Hematopoietic multipotent progenitor cell treated with erythropoietin and hydrocortisone succinate and interleukin-3 and kit ligand, for 17 days (in vitro differentiated cells): ENCODE measurements at regions not wholly inside any gene's neighbourhood (a gene's known extent, or its start where the extent isn't known, plus 50 kb on each side); places are given as distances from the start of the nearest gene placed in this dataset.
A peak's percentile ranks its signal among the peaks of the same experiment; 100 is the strongest.

Experiments used
- DNase-seq: peaks from one replicate; pipeline ENCODE4 v3.0.0-alpha.2; 2015; ENCODE audit warnings: low spot score

DNA sequence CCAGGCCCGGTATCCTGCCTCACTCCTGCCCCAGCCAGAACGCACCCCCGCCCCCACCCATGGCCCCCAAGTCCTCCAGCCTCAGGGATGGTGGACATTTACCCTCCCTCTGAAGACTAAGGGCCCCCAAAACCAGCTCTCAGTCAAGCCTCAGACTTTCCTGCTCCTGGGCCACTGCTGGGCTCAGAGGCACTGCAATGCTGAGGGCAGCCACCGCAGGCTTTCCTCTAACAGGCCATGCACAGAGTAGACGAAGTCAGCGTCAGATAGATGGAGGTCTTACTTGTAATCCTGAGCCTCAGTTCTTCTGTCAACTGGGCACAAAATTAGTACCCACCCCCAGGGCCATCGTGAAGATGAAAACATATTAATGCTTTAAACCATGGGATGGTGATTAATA, 92.6 kb downstream of the TTC32 start:
- DNase-seq: no peak

DNA sequence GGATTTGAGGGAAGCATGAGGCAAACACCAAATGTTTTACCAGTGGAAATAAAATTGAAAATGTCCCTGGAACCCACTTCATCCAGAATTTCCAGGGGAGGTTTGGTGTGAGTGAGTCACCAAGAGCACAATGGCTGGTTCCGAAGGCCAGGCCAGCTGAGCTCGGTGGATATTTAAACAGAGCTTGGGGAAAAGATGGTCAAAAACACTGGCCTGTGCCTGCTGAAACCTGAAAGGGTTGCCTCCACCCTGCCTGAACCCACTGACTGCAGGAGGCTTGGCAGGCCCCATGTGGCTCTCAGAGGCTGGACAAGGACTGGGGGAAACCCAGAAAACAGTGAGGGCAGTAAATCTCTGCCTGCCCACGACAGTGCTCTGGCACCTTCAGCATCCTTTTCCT, 93.9 kb downstream of the TTC32 start:
- no peak for DNase-seq

DNA sequence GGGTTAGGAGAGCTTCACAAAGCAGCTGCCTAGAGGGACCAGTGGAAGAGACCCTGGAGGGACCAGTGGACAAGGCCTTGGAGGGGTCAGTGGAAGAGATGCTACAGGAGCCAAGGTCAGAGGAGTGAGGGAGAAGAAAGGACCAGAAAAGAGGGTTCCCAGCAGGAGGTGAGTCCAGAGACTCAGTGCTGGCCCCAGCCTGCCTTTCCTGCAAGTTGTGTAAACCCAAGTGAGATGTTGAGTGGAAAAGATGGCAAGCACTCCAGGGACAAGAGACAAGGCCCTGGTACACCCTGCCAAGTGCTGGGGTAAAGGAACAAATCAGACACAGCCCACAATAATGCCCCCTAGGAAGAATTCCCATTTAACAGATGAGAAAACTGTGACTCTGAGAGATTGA, 94.4 kb downstream of the TTC32 start:
- no peak for DNase-seq

DNA sequence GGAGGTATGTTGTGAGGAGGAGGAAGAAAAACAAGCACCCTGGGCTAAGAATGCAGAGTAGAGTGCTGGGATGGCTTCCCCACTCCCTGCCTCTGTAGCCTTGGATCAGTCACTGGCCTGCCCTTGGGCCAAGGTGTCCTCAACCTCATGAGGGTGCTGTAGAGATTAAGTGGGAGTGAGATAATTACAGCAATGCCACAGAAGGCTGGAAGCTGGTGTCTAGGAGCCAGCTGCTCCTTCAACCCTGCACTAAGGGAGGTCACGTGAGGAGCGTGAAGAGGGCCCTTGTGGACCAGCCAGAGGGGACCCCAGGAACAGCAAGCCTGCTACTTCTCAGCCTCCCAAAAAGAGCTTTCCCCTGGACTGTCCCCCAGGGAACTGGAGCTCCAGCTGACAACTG, 95.2 kb downstream of the TTC32 start:
- no peak for DNase-seq

DNA sequence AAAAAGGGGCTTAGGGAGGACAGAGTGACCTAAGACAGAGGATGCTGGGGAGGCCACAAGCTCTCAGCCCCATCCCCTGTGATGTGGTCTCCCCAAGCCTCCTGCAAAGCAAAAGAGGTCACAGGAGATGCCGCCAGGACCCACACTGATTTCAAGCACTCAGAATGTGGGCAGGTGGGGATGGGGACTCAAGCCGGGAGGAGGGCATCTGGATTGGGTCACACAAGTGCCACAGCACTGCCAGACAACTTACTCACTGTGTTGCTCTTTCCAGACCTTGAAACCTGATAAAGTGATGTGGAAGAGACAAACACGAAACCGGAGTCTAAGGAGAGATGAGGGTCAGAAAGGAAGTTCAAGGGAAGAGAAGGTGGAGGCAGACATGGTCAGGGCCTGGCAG, 95.7 kb downstream of the TTC32 start:
- DNase-seq: no peak

DNA sequence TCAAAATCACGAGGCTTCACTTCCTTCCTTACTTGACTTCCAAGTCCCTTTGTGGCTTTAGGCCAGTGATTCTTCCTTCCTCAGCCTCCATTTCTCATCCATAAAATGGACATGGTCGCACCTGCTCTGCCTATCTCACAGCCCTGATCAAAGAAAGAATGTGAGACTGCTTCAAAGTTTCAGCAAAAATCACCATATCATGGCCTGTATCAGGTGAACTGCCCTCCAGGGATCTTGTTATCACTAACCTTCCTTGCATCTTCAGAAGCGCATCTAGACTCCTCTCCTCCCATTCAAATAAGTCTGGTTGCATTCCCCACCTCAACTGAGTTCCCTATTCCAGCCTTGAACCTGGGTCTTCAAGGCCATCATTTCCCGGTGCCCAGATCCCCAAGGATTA, 96.5 kb downstream of the TTC32 start:
- no peak for DNase-seq

DNA sequence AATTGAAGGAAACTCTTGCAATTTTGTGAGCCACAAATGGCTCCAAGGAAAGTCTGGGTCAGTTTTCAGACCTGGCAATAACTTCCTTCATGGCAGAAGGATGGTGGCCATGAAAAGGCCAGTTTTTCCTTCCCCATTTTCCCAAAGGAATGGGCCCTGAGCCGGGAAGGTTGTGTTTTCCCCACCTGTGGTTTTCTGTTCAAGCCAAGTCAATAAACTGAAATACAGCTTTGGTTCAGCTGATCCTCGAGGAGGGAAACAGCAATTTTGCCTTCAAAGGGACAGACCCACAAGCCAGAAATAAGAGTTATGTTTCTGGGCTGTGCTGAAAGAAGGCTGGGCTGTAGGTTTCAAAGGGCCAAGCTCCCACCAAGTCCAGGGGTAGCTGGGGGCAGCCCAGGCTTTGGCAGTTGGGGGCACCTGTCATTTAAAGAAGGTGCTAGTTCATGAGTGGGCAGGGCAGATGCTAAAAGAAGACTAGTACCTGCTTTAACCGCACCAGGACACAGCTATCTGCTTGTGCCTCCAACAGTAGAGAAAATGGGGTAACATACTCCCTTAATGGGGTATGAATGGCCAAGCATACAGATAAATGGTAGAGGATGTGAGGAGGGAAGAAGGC, 97.0 kb downstream of the TTC32 start:
- DNase-seq: no peak

DNA sequence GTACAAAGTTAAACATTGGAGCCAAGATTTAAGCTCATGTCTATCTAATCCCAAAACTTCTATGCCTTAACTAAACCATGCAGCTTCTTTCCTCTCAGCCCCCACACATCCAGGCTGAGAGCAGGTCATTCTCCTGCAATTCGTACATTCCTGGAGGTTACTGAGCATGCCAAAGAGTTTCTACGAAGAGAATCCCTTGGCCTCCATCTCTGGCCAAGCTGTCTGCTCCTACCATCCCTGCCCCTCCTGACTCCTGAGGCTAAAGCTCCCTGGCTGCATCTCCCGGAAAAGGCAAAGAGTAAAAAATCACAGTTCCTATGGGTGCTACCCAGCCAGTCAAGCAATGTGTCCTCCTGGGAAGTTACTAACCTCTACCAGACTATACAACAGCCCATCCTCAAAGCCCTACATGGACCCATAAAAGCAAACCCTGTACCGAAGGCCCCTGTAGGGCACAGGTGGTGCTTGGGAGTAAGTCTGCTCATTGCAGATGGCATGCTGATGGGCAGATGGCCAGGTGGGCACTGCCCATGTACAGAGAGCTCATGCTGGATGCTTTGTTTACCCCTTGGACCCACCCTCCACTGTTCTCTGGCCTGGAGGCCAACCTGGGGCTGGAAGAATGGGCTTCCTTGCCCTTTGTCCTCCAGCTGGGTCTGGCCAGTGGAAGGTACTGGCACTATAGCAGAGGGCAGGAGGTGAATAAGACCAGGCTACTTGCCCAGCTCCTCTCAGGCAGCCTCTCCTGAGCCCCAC, 99.5 kb downstream of the TTC32 start:
- DNase-seq: no peak

DNA sequence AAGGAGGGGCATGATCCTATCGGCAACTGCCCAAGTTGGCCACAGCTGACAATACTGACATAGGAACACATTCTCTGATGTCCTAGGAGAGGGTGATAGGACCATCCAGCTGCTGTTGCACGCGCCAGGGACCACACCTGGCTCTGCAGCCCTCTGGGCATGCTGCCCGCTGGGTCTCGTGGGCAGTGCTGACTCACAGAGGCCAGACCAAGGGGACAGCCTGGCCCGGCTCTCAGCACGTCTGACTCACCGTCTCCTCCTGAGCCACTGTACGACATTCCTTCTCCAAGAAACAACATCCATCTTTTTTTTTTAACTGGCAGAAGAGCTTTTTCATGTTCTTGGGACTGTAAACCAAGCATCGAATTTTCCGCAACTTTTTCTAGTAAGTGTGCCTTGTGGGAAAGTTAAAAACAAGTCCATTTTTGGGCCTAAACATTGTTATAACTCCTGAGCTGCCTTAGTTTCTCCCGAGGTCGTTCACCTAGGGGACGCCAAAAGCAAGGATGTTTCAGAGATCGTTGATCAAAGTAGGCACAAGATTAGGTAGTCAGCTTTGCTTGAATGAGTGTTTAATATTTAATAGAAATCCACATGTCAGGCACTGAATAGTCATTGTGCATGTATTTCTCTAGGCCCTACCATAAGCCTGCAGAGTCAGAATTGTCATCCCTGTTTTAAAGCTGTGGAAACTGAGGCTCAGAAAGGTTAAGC, 100.3 kb downstream of the TTC32 start:
- DNase-seq: no peak

DNA sequence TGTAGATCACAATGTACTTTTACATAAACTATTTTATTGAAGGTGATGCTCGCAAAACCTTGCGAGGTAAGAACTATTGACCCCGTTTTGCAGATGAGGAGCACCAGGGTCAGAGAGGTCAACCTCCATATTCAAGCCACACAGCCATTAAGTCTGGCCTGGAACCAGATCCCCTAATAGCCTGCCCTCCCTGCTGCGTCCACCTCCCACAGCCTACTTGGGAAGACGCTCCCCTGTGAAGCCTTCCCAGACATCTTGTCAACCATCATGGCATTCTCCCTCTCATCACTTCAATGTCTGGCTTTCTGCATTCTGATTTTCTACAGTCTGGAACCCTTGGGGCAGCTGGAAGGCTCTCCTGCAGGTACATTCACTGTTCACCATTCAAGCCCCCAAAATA, 101.0 kb downstream of the TTC32 start:
- DNase-seq: no peak

DNA sequence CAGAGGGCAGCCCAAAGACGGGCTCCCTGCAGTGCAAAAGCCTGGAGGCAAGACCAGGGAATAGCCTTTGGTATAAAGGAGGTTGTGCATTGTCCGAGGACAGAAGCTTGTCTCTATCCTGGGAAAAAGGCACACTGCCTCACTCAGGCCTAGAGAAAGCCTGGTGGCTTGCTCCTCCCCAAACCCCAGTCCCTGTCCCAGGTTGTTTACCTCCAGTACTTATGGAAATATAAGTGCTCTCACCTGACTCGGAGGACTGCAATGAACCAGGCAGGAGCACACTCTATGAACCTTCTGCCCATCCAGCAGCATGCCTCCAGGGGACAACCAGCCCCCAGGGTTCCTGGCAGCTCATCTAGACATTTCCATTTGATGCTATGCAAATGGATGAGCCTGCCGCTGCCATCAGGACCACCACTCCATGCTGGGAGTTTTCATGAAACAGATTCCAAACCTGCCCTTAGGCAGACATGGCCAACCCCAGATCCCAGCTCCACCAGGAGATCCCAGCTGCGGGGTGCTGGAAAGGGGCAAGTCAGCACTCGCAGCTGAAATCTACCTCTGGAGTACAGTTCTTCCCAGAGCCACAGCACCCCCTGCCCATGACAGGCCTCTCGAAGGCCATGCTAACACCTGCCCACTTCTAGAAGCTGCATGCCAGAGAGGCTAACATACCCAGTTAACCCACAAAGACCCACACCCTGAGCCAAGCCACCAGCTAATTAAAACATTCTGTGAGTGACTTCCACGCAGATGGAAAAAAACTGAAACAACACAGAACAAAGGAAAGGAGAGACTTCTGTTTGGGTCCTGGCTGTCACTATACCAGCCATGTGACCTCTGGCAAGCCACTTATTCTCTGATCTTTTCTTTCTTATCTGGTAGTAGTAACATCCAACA, 101.7 kb downstream of the TTC32 start:
- no peak for DNase-seq

DNA sequence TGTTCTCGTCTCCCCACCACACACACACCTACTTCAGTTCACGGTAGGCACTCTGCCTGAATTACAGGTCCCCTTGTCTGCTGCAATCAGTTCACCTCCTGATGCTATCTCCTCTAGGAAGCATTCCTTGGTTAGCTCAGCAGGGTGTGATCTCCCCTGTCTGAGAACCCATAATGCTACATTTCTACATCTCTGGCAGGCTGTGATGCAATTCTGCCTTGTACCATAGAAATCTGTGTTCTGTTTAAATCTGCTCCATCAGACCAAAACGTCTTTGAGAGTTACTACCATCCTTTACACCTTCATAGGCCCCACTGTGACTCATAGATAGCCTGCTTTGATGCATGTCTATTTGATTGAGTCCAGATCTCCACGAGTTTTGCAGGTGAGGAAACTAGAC, 103.9 kb downstream of the TTC32 start:
- DNase-seq: no peak

DNA sequence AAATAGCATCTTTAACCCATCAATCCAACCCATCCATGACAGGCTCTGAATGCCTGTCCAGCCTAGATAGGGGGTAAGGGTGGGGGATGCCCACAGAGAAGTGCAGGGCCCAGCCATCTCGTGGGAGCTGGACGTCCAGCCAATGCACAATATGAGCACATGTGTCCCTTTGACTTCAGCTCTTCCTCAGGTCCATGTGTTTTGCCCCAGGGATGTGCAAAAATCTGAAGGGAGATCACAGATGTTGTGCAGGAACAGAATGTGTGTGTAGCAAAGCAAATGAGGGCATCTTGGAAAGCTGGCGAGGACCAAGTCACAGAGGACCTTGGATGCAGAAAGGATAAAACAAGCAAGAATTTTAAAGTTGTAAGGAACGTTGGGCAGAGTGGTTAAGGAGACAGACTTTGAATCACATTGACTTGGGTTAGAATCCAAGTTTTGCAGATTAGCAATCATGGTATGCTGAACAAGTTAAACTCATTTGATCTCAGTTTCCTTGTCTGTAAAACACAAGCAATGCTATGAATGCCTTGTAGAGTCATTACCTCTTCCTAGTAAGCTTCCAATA, 104.5 kb downstream of the TTC32 start:
- no peak for DNase-seq

DNA sequence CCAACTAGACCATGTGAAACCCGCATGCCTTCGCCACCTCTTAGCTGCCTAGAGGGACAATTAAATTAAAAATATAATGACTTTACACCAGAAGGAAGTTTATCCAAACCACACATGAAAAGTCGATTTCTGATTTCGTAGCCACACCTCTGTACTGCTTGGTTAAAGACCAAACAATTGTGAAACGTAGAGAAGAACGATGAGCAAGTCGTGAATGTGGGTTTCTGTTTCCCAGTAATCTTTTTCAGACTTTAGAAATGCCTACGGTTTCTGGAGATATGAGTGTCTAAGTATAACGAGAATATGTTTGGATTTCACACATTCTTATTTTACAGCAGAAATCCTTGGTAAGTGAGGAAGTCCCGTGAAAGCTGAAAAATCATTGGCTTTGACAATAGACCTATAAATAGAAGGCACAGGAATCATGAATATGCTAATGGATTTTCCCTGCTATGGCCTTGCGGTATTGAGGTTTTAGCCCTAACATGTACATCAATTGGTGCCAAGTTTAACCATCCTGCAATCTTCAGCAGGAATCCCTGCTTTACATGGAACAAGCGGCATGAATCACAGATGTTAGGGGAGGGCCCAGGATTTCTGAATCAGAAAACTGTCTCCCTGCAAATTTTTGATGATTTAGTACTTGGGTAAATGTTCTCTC, 105.6 kb downstream of the TTC32 start:
- DNase-seq: no peak

DNA sequence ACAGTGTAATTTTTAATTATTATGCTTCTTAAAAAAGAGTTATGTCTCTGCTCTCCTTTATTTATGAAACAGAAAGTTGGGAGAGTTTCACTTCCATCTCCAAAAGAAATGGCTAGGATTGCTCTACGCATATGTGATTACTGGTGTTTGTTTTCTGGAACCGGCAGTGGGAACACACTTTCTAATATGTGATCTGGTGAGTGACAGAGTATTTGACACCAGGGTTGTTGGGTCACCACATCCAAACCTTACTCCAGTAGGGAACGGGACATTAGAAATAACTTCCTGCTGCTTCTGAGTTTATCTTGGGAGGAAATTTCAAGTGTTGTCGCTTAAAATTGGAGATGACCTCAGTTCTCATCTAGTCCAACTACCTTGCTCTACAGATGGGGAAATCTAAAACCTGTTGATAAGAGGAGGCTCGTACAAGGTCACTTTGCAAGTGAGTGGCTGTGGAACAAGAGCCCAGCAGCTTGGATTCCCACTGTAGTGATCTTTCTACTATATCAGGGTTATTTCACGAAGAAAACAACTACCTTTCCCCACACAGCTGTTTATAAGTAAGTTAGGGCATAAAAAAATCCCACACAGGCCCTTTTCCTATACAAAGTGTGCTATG, 108.5 kb downstream of the TTC32 start:
- DNase-seq: no peak

DNA sequence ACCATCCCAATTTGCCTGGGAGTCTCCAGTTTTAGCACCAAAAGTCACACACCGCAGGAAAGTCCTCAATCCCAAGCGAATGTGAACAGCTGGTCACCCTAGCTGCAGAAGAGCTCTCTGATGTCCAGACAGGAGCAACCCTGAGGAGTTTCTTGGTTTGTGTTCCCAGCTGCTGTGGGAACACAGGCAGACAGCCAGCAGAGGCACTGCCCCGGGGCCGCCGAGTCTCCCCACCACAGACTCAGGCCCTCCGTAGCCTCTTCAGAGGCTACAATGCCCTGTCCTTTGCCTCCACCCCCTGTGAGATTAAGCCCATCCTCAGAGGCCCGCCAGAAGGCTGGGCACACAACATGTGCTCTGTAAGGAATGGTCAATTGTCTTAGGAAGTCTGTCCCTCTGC, 111.5 kb downstream of the TTC32 start:
- no peak for DNase-seq

DNA sequence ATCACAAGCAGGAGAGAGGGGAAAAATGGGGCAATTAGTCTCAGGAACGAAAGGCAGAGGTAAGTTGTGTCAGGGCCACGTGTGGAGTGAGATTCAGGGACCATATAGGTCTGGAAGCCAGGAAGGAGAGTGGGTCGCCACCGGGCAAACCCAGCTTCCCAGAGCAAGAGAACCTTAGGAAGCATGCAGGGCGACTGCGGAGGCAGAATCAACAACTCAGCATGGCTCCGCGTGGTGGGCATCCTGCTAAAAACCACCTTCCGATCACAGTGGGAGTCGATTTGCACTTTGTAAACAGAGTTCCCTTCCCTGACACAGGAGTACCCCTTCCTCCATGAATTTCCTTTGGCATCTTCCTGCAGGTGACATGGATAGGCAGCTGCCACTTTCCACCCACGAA, 114.6 kb downstream of the TTC32 start:
- DNase-seq: no peak

DNA sequence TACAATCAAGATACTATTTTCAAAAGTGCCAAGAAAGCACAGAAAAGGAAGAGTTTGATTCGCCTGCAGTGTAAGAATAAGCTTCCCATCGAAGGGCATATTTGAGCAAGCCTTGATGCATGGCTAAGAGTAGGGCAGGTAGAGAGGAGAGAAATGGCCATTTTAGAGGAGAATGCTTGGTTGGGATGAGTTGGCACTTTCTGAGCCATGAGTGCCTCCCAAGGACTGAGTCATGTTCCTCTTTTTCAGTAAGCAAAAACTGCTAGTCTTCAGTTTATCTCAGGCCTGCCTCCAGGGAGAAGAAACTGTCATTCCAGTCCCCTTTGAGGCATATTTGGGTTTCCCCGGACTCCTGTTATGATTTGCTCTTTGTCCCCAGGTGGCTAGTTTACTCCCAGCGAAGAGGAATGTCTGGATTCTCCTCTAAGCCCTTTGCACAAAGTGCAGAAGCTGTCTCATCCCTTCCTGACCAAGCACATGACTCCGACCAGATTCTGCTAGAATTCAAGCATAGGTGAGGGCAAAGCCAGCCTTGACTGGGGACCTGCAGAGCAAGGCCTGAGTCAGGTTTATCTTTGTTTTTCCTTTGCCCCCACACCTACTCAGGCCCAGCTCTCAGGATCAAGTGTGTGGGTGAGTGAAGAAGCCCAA, 115.2 kb downstream of the TTC32 start:
- peak; percentile 11 for DNase-seq

DNA sequence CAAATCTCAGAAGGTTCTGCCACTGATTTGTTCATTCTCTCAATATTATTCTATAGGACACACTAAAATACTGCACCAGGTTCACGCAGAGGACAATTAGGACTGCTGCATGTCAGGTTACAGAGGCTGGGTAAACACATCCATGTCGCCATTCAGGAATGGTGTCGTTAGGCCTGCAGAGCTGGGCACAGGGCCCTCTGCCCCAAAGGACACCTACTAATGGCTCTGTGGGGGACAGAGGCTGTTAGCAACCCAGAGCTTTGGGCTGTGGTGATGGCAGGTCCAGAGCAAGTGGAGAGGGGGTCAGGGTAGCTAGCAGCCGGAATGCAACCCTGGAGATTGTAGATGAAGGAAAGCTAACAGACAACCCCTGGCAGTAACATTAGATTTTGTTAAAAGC, 115.9 kb downstream of the TTC32 start:
- no peak for DNase-seq

DNA sequence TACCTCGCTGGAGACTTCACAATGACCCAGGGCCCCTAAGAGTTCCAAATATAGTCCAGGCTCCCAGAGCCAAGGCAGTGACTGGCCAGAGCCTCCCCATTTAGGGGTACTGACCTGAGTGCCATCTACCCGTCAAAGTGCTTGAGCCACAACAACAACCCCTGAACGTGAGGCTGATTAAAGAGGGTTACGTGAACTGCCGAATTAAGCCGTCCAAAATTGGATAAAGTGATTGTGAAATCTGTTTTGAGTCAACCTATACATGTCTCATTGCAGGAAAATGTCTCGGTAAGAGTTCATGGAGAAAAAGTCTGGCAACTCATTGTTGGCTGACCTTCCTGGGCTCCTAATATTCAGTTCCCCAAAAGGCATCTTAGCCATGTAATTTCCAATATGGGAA, 116.3 kb downstream of the TTC32 start:
- no peak for DNase-seq

DNA sequence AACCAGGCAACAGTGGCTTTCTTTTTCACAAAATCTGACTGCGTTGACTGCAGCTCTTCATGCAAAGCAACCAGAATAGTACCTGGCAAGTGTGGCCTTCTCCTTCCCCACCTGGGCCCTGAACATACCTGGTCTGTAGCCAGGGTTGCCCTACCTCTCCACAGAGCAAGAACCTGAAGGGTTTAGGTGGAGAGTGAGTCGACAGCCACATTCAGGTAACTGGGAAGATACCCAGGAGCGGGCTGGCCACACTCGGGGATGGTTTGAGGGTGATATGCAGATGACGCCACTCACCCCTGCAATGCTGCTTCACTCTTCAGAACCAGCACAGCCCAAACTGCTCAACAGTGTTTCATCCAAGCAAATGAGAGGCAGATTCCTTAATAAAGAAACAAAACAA, 117.3 kb downstream of the TTC32 start:
- DNase-seq: no peak
